Nephron (organoid): ENCODE measurements at regions not wholly inside any gene's neighbourhood (a gene's known extent, or its start where the extent isn't known, plus 50 kb on each side); places are given as distances from the start of the nearest gene placed in this dataset.

Source experiments
- H3K27ac Mint-ChIP-seq, 3 experiments: 2 replicates each; pipeline ENCODE4 v1.8.0; 2020; ENCODE audit warnings: mixed read lengths in 3 of 3, mild to moderate bottlenecking in 2 of 3, moderate library complexity in 1 of 3
- H3K27me3 Mint-ChIP-seq: 2 replicates; pipeline ENCODE4 v1.8.0; 2021; ENCODE audit warnings: low read depth, mild to moderate bottlenecking, moderate library complexity, mixed read lengths
- H3K36me3 Mint-ChIP-seq: 2 replicates; pipeline ENCODE4 v1.8.0; 2020; ENCODE audit warnings: low read depth, mixed read lengths
- H3K4me1 Mint-ChIP-seq: 2 replicates; pipeline ENCODE4 v1.8.0; 2020; ENCODE audit warnings: mixed read lengths
- H3K4me3 Mint-ChIP-seq, 3 experiments: 2 replicates each; pipeline ENCODE4 v1.8.0; 2020; ENCODE audit warnings: mild to moderate bottlenecking in 3 of 3, mixed read lengths in 3 of 3, moderate library complexity in 2 of 3
- H3K9me3 Mint-ChIP-seq: 2 replicates; pipeline ENCODE4 v1.8.0; 2020; ENCODE audit warnings: mixed read lengths
- CTCF ChIP-seq, 3 experiments: fragments of 200-600 bp; sonication (generic); IDR thresholded peaks; one replicate each; pipeline ENCODE4 v1.5.0; 2021; ENCODE audit warnings: antibody characterized with exemption in 3 of 3; ENCODE audit not compliant: unreplicated experiment in 3 of 3

DNA sequence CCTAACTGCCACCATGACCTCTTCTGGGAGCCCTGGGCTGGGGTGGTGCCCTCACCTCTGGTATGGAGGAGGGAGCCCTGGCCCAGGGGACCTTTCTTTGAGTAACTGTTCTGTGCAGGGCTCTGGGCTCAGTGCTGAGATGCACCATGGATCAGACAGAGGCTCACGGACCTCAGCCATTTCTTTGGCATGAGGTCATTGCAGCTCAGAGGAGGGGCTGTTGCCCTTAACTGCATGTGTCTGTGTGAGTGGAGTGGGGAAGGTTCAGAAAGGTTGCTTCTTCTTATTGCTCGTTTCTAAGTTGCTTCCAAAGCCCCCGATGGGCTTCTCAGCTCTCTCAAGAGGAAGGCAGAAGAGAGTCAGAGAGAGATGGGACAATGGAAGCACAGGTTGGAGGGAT lies 233.9 kb downstream of the RPS24 start:
- Mint-ChIP-seq H3K27me3 (no peaks in the 10 kb centered on the region), H3K4me3 (no peak overlapping the region), H3K9me3 (peaks cover 4% of the 10 kb centered on the region), H3K27ac (peak overlapping the region in 2 of 3 experiments; percentile 13 to 56), H3K4me1 (peaks cover 45% of the 10 kb centered on the region), H3K36me3 (no peaks in the 10 kb centered on the region)
- TF ChIP-seq CTCF (IDR thresholded peaks at IDR 0.05; ENCODE audit: unreplicated experiment in 3 of 3) = no peak

GRCh38 chr10:78269060-78269459 lies 235.4 kb downstream of the RPS24 start:
- Mint-ChIP-seq H3K4me1 (peaks cover 45% of the 10 kb centered on the region), H3K36me3 (no peaks in the 10 kb centered on the region), H3K27ac (no peak overlapping the region), H3K4me3 (no peak overlapping the region), H3K9me3 (peaks cover 4% of the 10 kb centered on the region), H3K27me3 (no peaks in the 10 kb centered on the region)
- TF ChIP-seq CTCF (IDR thresholded peaks at IDR 0.05; ENCODE audit: unreplicated experiment in 3 of 3) = no peak

GRCh38 chr10:78272329-78272728 lies 238.7 kb downstream of the RPS24 start:
- H3K36me3 Mint-ChIP-seq = no peaks in the 10 kb centered on the region
- H3K27me3 Mint-ChIP-seq = no peaks in the 10 kb centered on the region
- peaks cover 4% of the 10 kb centered on the region for H3K9me3 Mint-ChIP-seq
- H3K4me3 Mint-ChIP-seq = no peak overlapping the region
- peaks cover 33% of the 10 kb centered on the region for H3K4me1 Mint-ChIP-seq
- no peak for TF ChIP-seq CTCF (IDR thresholded peaks at IDR 0.05; ENCODE audit: unreplicated experiment in 3 of 3)
- no peak overlapping the region for H3K27ac Mint-ChIP-seq

DNA sequence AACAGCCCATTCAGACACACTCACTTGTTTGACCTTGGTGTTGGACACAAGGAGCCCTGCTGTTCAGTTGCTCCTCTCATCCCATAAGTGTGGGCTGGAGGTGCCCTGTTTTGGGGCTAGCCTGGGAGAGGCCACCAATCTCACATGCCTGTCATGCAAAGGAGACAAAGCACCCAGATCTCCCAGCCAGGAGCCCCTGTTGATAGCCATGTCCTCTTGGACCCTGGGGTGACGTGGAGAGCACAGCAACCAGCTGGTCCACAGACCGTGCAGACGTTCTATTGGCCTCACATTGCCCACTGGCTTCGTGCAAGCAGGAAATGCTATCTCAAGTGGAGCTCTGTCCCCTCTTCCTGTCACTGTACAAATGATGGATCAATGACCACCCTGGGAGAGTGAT lies 240.8 kb downstream of the RPS24 start:
- H3K36me3 Mint-ChIP-seq = no peaks in the 10 kb centered on the region
- H3K9me3 Mint-ChIP-seq = no peaks in the 10 kb centered on the region
- no peak overlapping the region for H3K4me3 Mint-ChIP-seq
- no peaks in the 10 kb centered on the region for H3K27me3 Mint-ChIP-seq
- no peak for TF ChIP-seq CTCF (IDR thresholded peaks at IDR 0.05; ENCODE audit: unreplicated experiment in 3 of 3)
- H3K4me1 Mint-ChIP-seq = peaks cover 17% of the 10 kb centered on the region
- no peak overlapping the region for H3K27ac Mint-ChIP-seq

- peaks cover 20% of the 10 kb centered on the region for H3K4me1 Mint-ChIP-seq
- no peak overlapping the region for H3K27ac Mint-ChIP-seq
- no peak for TF ChIP-seq CTCF (IDR thresholded peaks at IDR 0.05; ENCODE audit: unreplicated experiment in 3 of 3)
- H3K9me3 Mint-ChIP-seq = no peaks in the 10 kb centered on the region
- no peaks in the 10 kb centered on the region for H3K36me3 Mint-ChIP-seq
- no peaks in the 10 kb centered on the region for H3K27me3 Mint-ChIP-seq
- H3K4me3 Mint-ChIP-seq = no peak overlapping the region
Measured at GRCh38 chr10:78276139-78276538, 242.5 kb downstream of the RPS24 start.

- Mint-ChIP-seq H3K27ac (peak overlapping the region in 1 of 3 experiments; percentile 12), H3K4me3 (no peak overlapping the region), H3K9me3 (no peaks in the 10 kb centered on the region), H3K4me1 (peaks cover 22% of the 10 kb centered on the region), H3K27me3 (peaks cover 3% of the 10 kb centered on the region), H3K36me3 (no peaks in the 10 kb centered on the region)
- no peak for TF ChIP-seq CTCF (IDR thresholded peaks at IDR 0.05; ENCODE audit: unreplicated experiment in 3 of 3)
Measured at GRCh38 chr10:78277314-78278057, 243.8 kb downstream of the RPS24 start.
